ENCODE measurements at regions not wholly inside any gene's neighbourhood (a gene's known extent, or its start where the extent isn't known, plus 50 kb on each side); places are given as distances from the start of the nearest gene placed in this dataset.

DNA sequence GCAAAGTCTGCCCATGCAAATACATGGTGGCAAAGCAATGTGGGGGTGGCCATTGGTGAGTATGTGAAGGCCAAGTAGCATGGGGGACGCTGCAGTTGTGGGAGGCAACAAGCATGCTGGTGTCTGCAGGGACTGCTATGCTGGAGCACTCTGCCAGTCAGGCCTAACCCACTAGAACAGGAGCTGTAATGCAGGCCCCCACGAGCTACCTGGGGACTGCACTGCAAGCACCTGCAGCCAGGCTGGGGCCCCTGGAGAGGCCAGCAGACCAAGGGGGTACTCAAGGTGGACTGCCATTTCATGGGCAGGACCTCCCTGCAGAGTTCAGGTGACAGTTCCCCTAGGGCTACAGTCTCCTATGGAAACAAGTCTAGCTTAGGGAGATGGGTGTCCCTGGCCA, 183.8 kb upstream of the PDE4D start (continued):
- TF ChIP-seq, protein P1, sequence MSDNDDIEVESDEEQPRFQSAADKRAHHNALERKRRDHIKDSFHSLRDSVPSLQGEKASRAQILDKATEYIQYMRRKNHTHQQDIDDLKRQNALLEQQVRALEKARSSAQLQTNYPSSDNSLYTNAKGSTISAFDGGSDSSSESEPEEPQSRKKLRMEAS (IDR thresholded peaks at IDR 0.05; ENCODE audit: low read depth, low read length), result no peak
- TF ChIP-seq FOXM1 (IDR thresholded peaks at IDR 0.05; ENCODE audit: low read depth, low read length), result no peak
- TF ChIP-seq EED (IDR thresholded peaks at IDR 0.05; ENCODE audit: low read depth), result no peak

DNA sequence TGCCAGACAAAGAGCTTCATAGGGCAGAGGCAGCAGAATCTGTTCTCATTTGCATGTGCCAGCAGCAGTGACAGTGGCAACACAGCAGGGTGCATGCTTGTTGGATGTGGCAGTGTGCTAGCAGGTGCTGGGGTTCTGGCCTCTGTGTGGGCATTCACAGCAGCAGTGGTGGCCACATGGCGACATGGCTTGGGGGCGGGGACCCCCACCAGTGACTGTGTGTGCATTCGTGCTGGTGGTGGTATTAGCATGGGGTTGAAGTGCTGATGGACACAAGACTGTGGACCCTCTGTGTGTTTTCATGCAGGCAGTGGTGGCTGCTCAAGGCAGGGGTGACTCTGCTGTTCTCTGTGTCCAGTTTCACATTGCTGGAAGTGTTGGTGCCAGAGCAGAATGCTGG, 183.2 kb upstream of the PDE4D start:
- ATAC-seq, result no peak
- in situ Hi-C loops (cut with MboI) (no loop called here), intact Hi-C loops (cut with micrococcal nuclease; ENCODE audit: unreplicated experiment) (no loop called here)
- SMC1A ChIA-PET (ENCODE audit: uncharacterized antibody, unreplicated experiment), result no interaction called here
- H3K4me1 ChIP-seq (ENCODE audit: control insufficient read depth, insufficient read depth, low read length), result no peaks in the 10 kb centered on the region
- no peaks in the 10 kb centered on the region for H3K27me3 ChIP-seq (replicated peaks in 1 of 2; ENCODE audit: control insufficient read depth in 2 of 2, insufficient read depth in 2 of 2, low read length in 1 of 2)
- no peaks in the 10 kb centered on the region for H3K79me2 ChIP-seq (ENCODE audit: control insufficient read depth, insufficient read depth, low read length)
- RAD21 ChIA-PET (ENCODE audit: unreplicated experiment), result no interaction called here
- H3K4me2 ChIP-seq (ENCODE audit: control insufficient read depth, insufficient read depth), result no peak overlapping the region
- no peaks in the 10 kb centered on the region for H4K20me1 ChIP-seq (ENCODE audit: control insufficient read depth, insufficient read depth)
- H3K27ac ChIP-seq (ENCODE audit: control insufficient read depth, insufficient read depth), result no peak overlapping the region
- DNase-seq (ENCODE audit: low read depth, low spot score), result no peak
- H3K9ac ChIP-seq (ENCODE audit: control insufficient read depth, insufficient read depth, low read length), result no peak overlapping the region
- TF ChIP-seq FOXM1 (IDR thresholded peaks at IDR 0.05; ENCODE audit: low read depth, low read length) (no peak), RFX5 (IDR thresholded peaks at IDR 0.05; ENCODE audit: low read depth, low read length) (no peak), NFYB (IDR thresholded peaks at IDR 0.05; ENCODE audit: insufficient read depth, low read depth, low read length) (no peak), SP1 (IDR thresholded peaks at IDR 0.05; ENCODE audit: low read depth, low read length) (no peak)
- TF ChIP-seq, protein P2, sequence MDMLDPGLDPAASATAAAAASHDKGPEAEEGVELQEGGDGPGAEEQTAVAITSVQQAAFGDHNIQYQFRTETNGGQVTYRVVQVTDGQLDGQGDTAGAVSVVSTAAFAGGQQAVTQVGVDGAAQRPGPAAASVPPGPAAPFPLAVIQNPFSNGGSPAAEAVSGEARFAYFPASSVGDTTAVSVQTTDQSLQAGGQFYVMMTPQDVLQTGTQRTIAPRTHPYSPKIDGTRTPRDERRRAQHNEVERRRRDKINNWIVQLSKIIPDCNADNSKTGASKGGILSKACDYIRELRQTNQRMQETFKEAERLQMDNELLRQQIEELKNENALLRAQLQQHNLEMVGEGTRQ (IDR thresholded peaks at IDR 0.05; ENCODE audit: borderline replicate concordance, low read depth, low read length), result no peak
- TF ChIP-seq, protein P3, sequence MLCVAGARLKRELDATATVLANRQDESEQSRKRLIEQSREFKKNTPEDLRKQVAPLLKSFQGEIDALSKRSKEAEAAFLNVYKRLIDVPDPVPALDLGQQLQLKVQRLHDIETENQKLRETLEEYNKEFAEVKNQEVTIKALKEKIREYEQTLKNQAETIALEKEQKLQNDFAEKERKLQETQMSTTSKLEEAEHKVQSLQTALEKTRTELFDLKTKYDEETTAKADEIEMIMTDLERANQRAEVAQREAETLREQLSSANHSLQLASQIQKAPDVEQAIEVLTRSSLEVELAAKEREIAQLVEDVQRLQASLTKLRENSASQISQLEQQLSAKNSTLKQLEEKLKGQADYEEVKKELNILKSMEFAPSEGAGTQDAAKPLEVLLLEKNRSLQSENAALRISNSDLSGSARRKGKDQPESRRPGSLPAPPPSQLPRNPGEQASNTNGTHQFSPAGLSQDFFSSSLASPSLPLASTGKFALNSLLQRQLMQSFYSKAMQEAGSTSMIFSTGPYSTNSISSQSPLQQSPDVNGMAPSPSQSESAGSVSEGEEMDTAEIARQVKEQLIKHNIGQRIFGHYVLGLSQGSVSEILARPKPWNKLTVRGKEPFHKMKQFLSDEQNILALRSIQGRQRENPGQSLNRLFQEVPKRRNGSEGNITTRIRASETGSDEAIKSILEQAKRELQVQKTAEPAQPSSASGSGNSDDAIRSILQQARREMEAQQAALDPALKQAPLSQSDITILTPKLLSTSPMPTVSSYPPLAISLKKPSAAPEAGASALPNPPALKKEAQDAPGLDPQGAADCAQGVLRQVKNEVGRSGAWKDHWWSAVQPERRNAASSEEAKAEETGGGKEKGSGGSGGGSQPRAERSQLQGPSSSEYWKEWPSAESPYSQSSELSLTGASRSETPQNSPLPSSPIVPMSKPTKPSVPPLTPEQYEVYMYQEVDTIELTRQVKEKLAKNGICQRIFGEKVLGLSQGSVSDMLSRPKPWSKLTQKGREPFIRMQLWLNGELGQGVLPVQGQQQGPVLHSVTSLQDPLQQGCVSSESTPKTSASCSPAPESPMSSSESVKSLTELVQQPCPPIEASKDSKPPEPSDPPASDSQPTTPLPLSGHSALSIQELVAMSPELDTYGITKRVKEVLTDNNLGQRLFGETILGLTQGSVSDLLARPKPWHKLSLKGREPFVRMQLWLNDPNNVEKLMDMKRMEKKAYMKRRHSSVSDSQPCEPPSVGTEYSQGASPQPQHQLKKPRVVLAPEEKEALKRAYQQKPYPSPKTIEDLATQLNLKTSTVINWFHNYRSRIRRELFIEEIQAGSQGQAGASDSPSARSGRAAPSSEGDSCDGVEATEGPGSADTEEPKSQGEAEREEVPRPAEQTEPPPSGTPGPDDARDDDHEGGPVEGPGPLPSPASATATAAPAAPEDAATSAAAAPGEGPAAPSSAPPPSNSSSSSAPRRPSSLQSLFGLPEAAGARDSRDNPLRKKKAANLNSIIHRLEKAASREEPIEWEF (IDR thresholded peaks at IDR 0.05; ENCODE audit: insufficient replicate concordance, low read depth, low read length), result no peak
- BruUV-seq (replicated peaks), result no TSS peak
- WGBS (ENCODE audit: insufficient coverage, insufficient replicate concordance, low lambda C conversion rate, missing lambda C conversion rate), result 0% methylated on average over 3 of the region's 3 CpGs
- no peak overlapping the region for H3K4me3 ChIP-seq
- no peaks in the 10 kb centered on the region for H3K36me3 ChIP-seq (ENCODE audit: control insufficient read depth in 2 of 2, insufficient read depth in 2 of 2, low read length in 1 of 2)
- H3K9me3 ChIP-seq (replicated peaks; ENCODE audit: control insufficient read depth, insufficient read depth, low read length), result no peaks in the 10 kb centered on the region; the same call in 2 of the 3 replicates
- H2AFZ ChIP-seq (ENCODE audit: control insufficient read depth, low read depth, low read length), result no peak overlapping the region
- CTCF ChIA-PET, result no interaction called here
- POLR2A ChIA-PET, result no interaction called here
- no peak for FAIRE-seq
